ENCODE measurements at regions not wholly inside any gene's neighbourhood (a gene's known extent, or its start where the extent isn't known, plus 50 kb on each side); places are given as distances from the start of the nearest gene placed in this dataset.

GRCh38 chr2:236762628-236763027 lies 193.0 kb downstream of the ACKR3 start:
- TF ChIP-seq CTCF (IDR thresholded peaks at IDR 0.05; ENCODE audit: low read length, missing control alignments): no peak
- H3K4me3 ChIP-seq (replicated peaks; ENCODE audit: low read depth, low read length): no peak overlapping the region
- DNase-seq (ENCODE audit: low read depth): no peak

- no peak for TF ChIP-seq CTCF (IDR thresholded peaks at IDR 0.05; ENCODE audit: low read length, missing control alignments)
- no peak for DNase-seq (ENCODE audit: low read depth)
- no peak overlapping the region for H3K4me3 ChIP-seq (replicated peaks; ENCODE audit: low read depth, low read length)
Observed at GRCh38 chr2:236763857-236764256, 194.2 kb downstream of the ACKR3 start.

- TF ChIP-seq CTCF (IDR thresholded peaks at IDR 0.05; ENCODE audit: low read length, missing control alignments): no peak
- H3K4me3 ChIP-seq (replicated peaks; ENCODE audit: low read depth, low read length): no peak overlapping the region
- DNase-seq (ENCODE audit: low read depth): no peak
Observed at GRCh38 chr2:236764716-236765115, 195.1 kb downstream of the ACKR3 start.

- H3K4me3 ChIP-seq (replicated peaks; ENCODE audit: low read depth, low read length): no peak overlapping the region
- no peak for DNase-seq (ENCODE audit: low read depth)
- no peak for TF ChIP-seq CTCF (IDR thresholded peaks at IDR 0.05; ENCODE audit: low read length, missing control alignments)
Observed at GRCh38 chr2:236765478-236765877, 195.9 kb downstream of the ACKR3 start.

- no peak for DNase-seq (ENCODE audit: low read depth)
- no peak overlapping the region for H3K4me3 ChIP-seq (replicated peaks; ENCODE audit: low read depth, low read length)
- TF ChIP-seq CTCF (IDR thresholded peaks at IDR 0.05; ENCODE audit: low read length, missing control alignments): no peak
Observed at GRCh38 chr2:236766850-236767249, 197.2 kb downstream of the ACKR3 start.

GRCh38 chr2:236767941-236768340 lies 198.3 kb downstream of the ACKR3 start:
- no peak overlapping the region for H3K4me3 ChIP-seq (replicated peaks; ENCODE audit: low read depth, low read length)
- no peak for TF ChIP-seq CTCF (IDR thresholded peaks at IDR 0.05; ENCODE audit: low read length, missing control alignments)

GRCh38 chr2:236768393-236769140 lies 198.9 kb downstream of the ACKR3 start:
- no peak for TF ChIP-seq CTCF (IDR thresholded peaks at IDR 0.05; ENCODE audit: low read length, missing control alignments)
- DNase-seq (ENCODE audit: low read depth): peak; percentile 41
- no peak overlapping the region for H3K4me3 ChIP-seq (replicated peaks; ENCODE audit: low read depth, low read length)

More at GRCh38 chr2:236767941-236768340, 198.3 kb downstream of the ACKR3 start:
- DNase-seq (ENCODE audit: low read depth): no peak

Data from fibroblast of pulmonary artery (primary cell).